Effector memory CD8-positive, alpha-beta T cell (primary cell): ENCODE measurements at regions not wholly inside any gene's neighbourhood (a gene's known extent, or its start where the extent isn't known, plus 50 kb on each side); places are given as distances from the start of the nearest gene placed in this dataset.

Source experiments
- ATAC-seq: fragments of 150-1000 bp; cut with Tn5 transposase; replicated peaks from 2 replicates; pipeline ENCODE4 v1.10.0; 2021; ENCODE audit warnings: mild to moderate bottlenecking, moderate library complexity
- DNase-seq, 3 experiments: peaks; one replicate each; pipeline ENCODE4 v3.0.0; 2021
- H3K27ac Mint-ChIP-seq, 2 donors: one replicate each; pipeline ENCODE4 v1.8.0; 2022; ENCODE audit warnings: mild to moderate bottlenecking in 2 of 2, mixed read lengths in 2 of 2, moderate library complexity in 2 of 2
- H3K27me3 Mint-ChIP-seq, 2 donors: one replicate each; pipeline ENCODE4 v1.8.0; 2022; ENCODE audit warnings: mixed read lengths in 2 of 2
- H3K36me3 Mint-ChIP-seq: one replicate; pipeline ENCODE4 v1.8.0; 2022; ENCODE audit warnings: mild to moderate bottlenecking, moderate library complexity, mixed read lengths; ENCODE audit not compliant: insufficient read depth
- H3K4me1 Mint-ChIP-seq, 2 donors: one replicate each; pipeline ENCODE4 v1.8.0; 2022; ENCODE audit warnings: low read depth in 2 of 2, mixed read lengths in 2 of 2
- H3K4me3 Mint-ChIP-seq, 2 donors: one replicate each; pipeline ENCODE4 v1.8.0; 2022; ENCODE audit warnings: mild to moderate bottlenecking in 2 of 2, mixed read lengths in 2 of 2, moderate library complexity in 2 of 2
- H3K9me3 Mint-ChIP-seq, 2 donors: one replicate each; pipeline ENCODE4 v1.8.0; 2022; ENCODE audit warnings: mixed read lengths in 2 of 2

DNA sequence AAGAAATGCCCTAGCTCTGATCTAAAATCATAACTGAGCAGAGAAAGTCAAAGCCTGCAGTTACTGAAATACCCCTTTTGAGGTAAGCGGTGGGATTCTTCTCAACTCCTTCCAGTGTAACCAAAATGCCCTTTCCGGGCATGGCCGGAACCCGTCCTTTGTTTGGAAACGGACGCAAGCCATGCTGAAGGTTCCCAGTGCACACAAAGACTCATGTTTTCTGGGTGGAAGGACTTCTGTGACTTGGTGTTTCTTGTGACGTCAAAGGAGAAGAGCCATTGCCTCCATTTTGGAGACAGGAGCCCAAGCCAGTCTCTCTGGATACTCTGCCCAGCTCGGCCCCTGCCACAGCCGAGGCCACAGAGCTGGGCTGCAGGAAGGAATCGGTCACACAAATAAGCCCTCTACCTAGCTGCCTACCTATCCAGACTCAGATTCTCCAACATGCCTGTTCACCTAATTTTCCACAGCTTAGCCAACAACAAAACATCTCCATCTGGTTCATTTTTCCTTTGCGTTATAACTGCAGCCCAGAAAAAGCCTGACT lies 182.8 kb downstream of the TBXT start:
- Mint-ChIP-seq H3K4me3 (no peak overlapping the region), H3K27ac (no peak overlapping the region), H3K36me3 (no peaks in the 10 kb centered on the region), H3K4me1 (peaks cover 3 to 9% of the 10 kb centered on the region in 2 donors), H3K27me3 (peaks cover 47 to 84% of the 10 kb centered on the region in 2 donors), H3K9me3 (no peaks in the 10 kb centered on the region)
- ATAC-seq (no peak), DNase-seq (no peak)

DNA sequence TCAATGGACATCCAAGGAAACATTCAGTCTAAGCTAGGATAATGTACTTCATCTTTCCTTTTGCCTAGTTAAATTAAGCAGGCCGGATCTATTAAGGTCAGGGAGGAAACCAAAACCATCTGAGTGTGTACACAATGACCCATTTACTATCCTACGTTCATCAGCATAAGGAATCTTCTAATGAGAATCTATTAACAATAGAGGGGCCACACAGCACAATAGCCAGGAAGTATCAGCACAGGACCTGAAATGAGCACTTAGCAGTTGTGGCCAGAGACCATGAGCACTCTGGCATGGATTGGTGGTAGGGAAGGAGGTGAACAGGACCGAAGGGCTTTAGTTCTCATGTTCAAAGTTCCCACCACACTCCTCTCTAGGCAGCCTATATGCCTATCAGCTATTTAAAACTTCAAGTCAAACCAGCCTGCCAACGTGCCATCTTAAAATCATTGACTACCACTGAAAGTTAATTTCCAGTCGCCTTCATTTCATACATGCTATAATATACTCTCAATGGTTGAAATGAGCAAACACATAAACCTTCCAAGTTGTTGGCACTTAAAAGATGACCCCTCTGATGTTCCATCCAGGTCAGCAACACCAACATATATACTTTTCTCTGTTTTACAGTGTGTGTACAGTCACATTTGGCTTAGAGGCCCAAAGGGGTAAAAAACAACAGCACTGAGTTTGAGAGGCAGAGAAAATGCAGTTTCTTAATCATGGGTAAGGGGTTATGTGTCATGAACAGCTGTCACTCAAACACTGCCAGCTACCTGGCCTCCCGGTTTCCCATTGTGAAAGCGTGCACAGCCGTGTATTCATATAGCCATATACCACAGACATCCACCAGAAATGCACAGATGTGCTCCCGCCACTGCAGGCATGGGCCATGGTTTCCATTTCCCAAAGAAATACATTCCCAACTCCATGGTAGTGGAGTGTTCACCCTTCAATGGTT lies 184.3 kb downstream of the TBXT start:
- no peaks in the 10 kb centered on the region for H3K9me3 Mint-ChIP-seq
- H3K27me3 Mint-ChIP-seq: peaks cover 40 to 70% of the 10 kb centered on the region in 2 donors
- ATAC-seq: no peak

GRCh38 chr6:165978476-165978875 lies 189.2 kb downstream of the TBXT start:
- H3K36me3 Mint-ChIP-seq: no peaks in the 10 kb centered on the region
- H3K27me3 Mint-ChIP-seq: peaks cover 34 to 46% of the 10 kb centered on the region in 2 donors
- H3K4me3 Mint-ChIP-seq: no peak overlapping the region
- ATAC-seq: no peak
- no peaks in the 10 kb centered on the region for H3K9me3 Mint-ChIP-seq
- H3K4me1 Mint-ChIP-seq: no peaks in the 10 kb centered on the region
- no peak overlapping the region for H3K27ac Mint-ChIP-seq
- DNase-seq: no peak

More for the DNA sequence above, 184.3 kb downstream of the TBXT start:
- H3K4me1 Mint-ChIP-seq: peaks cover 3 to 9% of the 10 kb centered on the region in 2 donors
- no peak overlapping the region for H3K27ac Mint-ChIP-seq
- no peak overlapping the region for H3K4me3 Mint-ChIP-seq
- H3K36me3 Mint-ChIP-seq: no peaks in the 10 kb centered on the region
- DNase-seq: no peak

DNA sequence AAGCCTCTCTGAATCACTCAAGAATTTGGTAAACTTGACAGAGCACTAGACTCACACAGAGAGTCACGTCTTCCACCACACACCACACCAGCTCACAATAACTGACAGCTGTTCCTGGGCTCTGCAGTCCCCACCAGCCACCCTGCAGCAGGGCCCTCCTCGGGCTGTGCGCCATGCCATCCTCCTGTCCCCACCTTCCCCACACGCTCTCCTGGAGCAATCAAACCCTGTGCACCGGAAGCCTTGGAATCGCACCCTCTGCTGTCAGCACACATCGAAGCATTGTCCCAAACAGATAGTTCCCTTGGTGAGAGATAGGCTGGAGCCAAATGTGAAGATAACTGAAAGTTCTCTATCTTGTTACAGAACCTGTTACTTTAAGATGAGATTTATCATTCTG lies 191.0 kb downstream of the TBXT start:
- Mint-ChIP-seq H3K4me1 (no peaks in the 10 kb centered on the region), H3K4me3 (no peak overlapping the region), H3K9me3 (no peaks in the 10 kb centered on the region), H3K27ac (no peak overlapping the region), H3K36me3 (no peaks in the 10 kb centered on the region), H3K27me3 (peaks cover 29 to 35% of the 10 kb centered on the region in 2 donors)
- no peak for ATAC-seq
- DNase-seq: no peak

GRCh38 chr6:165974817-165975216 lies 192.8 kb downstream of the TBXT start:
- H3K27ac Mint-ChIP-seq: no peak overlapping the region
- no peaks in the 10 kb centered on the region for H3K9me3 Mint-ChIP-seq

GRCh38 chr6:165973473-165973872 lies 194.2 kb downstream of the TBXT start:
- Mint-ChIP-seq H3K9me3 (no peaks in the 10 kb centered on the region), H3K4me1 (peaks cover 0 to 1% of the 10 kb centered on the region in 2 donors), H3K27me3 (peaks cover 25 to 28% of the 10 kb centered on the region in 2 donors), H3K36me3 (no peaks in the 10 kb centered on the region), H3K27ac (no peak overlapping the region), H3K4me3 (no peak overlapping the region)
- DNase-seq: no peak
- ATAC-seq: no peak

More at GRCh38 chr6:165974817-165975216, 192.8 kb downstream of the TBXT start:
- no peaks in the 10 kb centered on the region for H3K36me3 Mint-ChIP-seq
- no peak for DNase-seq
- no peaks in the 10 kb centered on the region for H3K4me1 Mint-ChIP-seq
- H3K27me3 Mint-ChIP-seq: peaks cover 16 to 19% of the 10 kb centered on the region in 2 donors
- ATAC-seq: no peak
- H3K4me3 Mint-ChIP-seq: no peak overlapping the region

- Mint-ChIP-seq H3K4me3 (no peak overlapping the region), H3K27me3 (peaks cover 25 to 27% of the 10 kb centered on the region in 2 donors), H3K27ac (no peak overlapping the region), H3K4me1 (peaks cover 0 to 1% of the 10 kb centered on the region in 2 donors), H3K9me3 (no peaks in the 10 kb centered on the region), H3K36me3 (no peaks in the 10 kb centered on the region)
- no peak for DNase-seq
- no peak for ATAC-seq
Measured at GRCh38 chr6:165972139-165972802, 195.4 kb downstream of the TBXT start.

DNA sequence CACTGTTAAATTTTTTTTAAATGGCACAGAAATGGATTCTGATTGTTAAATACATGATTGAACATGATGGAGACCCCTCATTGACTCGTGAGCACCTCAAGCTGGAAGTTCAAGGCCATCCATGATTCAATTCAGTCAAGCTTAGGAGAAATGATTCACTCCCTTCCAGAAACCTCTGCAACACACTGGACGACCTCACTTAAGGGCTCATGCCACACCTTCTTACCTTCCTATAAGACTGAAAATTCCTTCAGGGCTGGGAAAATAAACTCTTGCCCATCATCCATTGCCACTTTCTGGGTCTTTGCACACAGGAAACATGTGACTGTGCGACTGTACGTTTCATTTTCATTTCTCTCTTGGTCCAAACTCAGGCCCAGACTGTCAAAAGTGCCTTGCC lies 196.4 kb downstream of the TBXT start:
- H3K36me3 Mint-ChIP-seq: peaks cover 3% of the 10 kb centered on the region
- no peak overlapping the region for H3K27ac Mint-ChIP-seq
- H3K4me3 Mint-ChIP-seq: no peak overlapping the region
- DNase-seq (no peak), ATAC-seq (no peak)
- H3K4me1 Mint-ChIP-seq: peaks cover 0 to 1% of the 10 kb centered on the region in 2 donors
- peaks cover 16 to 19% of the 10 kb centered on the region in 2 donors for H3K27me3 Mint-ChIP-seq
- no peaks in the 10 kb centered on the region for H3K9me3 Mint-ChIP-seq

GRCh38 chr6:165970001-165970400 lies 197.7 kb downstream of the TBXT start:
- no peaks in the 10 kb centered on the region for H3K9me3 Mint-ChIP-seq
- H3K4me3 Mint-ChIP-seq: no peak overlapping the region
- H3K27me3 Mint-ChIP-seq: peaks cover 19 to 31% of the 10 kb centered on the region in 2 donors
- DNase-seq: no peak
- ATAC-seq: no peak
- peaks cover 0 to 1% of the 10 kb centered on the region in 2 donors for H3K4me1 Mint-ChIP-seq
- H3K36me3 Mint-ChIP-seq: peaks cover 3% of the 10 kb centered on the region
- H3K27ac Mint-ChIP-seq: no peak overlapping the region

DNA sequence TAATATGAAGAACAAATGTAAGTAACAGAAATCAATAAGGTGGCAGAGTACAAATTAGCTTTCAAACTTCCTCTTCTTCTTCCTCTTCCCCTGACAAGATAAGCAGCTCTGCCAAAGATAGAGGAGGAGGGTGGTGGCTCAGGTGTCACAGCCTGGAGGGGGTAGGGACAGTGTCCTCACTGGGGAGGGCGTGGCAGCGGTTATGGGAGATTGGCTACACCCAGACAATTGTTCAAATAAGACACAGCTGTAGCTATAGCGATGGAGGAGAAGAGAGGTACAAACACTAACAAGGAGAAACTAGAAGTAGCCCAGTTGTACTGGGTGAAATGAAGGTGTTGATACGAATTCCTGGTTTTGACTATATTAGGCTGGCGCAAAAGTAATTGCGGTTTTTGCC lies 198.5 kb downstream of the TBXT start:
- Mint-ChIP-seq H3K36me3 (peaks cover 3% of the 10 kb centered on the region), H3K27ac (no peak overlapping the region), H3K9me3 (no peaks in the 10 kb centered on the region), H3K27me3 (peaks cover 24 to 39% of the 10 kb centered on the region in 2 donors), H3K4me3 (no peak overlapping the region), H3K4me1 (peaks cover 0 to 1% of the 10 kb centered on the region in 2 donors)
- no peak for ATAC-seq
- DNase-seq: no peak

DNA sequence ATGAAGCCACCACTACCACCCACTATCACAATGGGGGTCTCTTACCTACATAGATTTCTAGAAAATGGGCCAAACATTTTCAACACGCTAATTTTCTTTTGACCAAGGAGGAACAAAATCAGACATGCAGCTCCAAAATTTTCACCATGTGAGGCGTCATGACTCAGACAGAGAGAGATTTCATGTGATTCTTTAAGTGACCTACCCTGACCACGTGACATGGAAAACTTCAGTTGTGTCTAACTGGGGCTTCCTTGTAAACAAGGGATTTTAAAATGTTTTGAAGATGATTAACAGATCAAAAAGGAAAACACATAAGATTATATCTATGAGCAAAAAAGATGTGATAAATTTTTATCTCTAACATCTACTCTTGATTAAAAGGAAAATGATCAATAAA lies 199.2 kb downstream of the TBXT start:
- Mint-ChIP-seq H3K27me3 (peaks cover 28 to 45% of the 10 kb centered on the region in 2 donors), H3K36me3 (peaks cover 3% of the 10 kb centered on the region), H3K4me3 (no peak overlapping the region), H3K4me1 (peaks cover 0 to 1% of the 10 kb centered on the region in 2 donors), H3K27ac (no peak overlapping the region), H3K9me3 (no peaks in the 10 kb centered on the region)
- DNase-seq (no peak), ATAC-seq (no peak)

GRCh38 chr6:165967810-165968407 lies 199.7 kb downstream of the TBXT start:
- no peaks in the 10 kb centered on the region for H3K9me3 Mint-ChIP-seq
- H3K27me3 Mint-ChIP-seq: peaks cover 28 to 45% of the 10 kb centered on the region in 2 donors
- no peak overlapping the region for H3K4me3 Mint-ChIP-seq
- DNase-seq (no peak), ATAC-seq (no peak)
- peaks cover 3% of the 10 kb centered on the region for H3K36me3 Mint-ChIP-seq
- peaks cover 0 to 1% of the 10 kb centered on the region in 2 donors for H3K4me1 Mint-ChIP-seq
- H3K27ac Mint-ChIP-seq: no peak overlapping the region

GRCh38 chr6:165963750-165964149 lies 203.9 kb downstream of the TBXT start:
- H3K36me3 Mint-ChIP-seq: peaks cover 3% of the 10 kb centered on the region
- no peak for ATAC-seq
- H3K27ac Mint-ChIP-seq: no peak overlapping the region
- peaks cover 28 to 49% of the 10 kb centered on the region in 2 donors for H3K27me3 Mint-ChIP-seq
- DNase-seq: no peak
- peaks cover 0 to 8% of the 10 kb centered on the region in 2 donors for H3K9me3 Mint-ChIP-seq
- H3K4me1 Mint-ChIP-seq: no peaks in the 10 kb centered on the region
- H3K4me3 Mint-ChIP-seq: no peak overlapping the region
